Endothelial cell of umbilical vein (primary cell): ENCODE measurements at regions not wholly inside any gene's neighbourhood (a gene's known extent, or its start where the extent isn't known, plus 50 kb on each side); places are given as distances from the start of the nearest gene placed in this dataset.

ENCODE experiments used
- BruUV-seq: library from RNA; stranded (reverse); fragments of 400-500 nt; replicated peaks from 2 replicates; lab custom pipeline; 2021; lab: Mats Ljungman, UMichigan
- CTCF ChIA-PET: fragments of 300-600, 350-600 bp; sonication (Branson Sonifier 250); formaldehyde crosslinking; loops from one replicate; lab custom pipeline; 2021; ENCODE audit warnings: antibody characterized with exemption, inconsistent platforms; lab: Charles Lee
- POLR2A ChIA-PET: fragments of 300-600, 350-600 bp; sonication (Branson Sonifier 250); formaldehyde crosslinking; loops from one replicate; lab custom pipeline; 2021; ENCODE audit warnings: antibody characterized with exemption, inconsistent platforms; lab: Charles Lee
- DNase-seq: peaks from one replicate; pipeline ENCODE4 v3.0.0-alpha.2; 2011; ENCODE audit warnings: low read depth, low spot score
- FAIRE-seq: peaks from 2 replicates; lab custom pipeline; 2011; peaks lifted over from hg19 to GRCh38; lab: Jason Lieb, UNC
- H2AFZ ChIP-seq: 2 replicates; pipeline ENCODE4 v1.6.0; 2012; ENCODE audit warnings: low read depth, low read length, control low read depth, inconsistent platforms
- H3K27ac ChIP-seq: 2 replicates; pipeline ENCODE4 v1.5.1; 2011; ENCODE audit warnings: low read depth, mild to moderate bottlenecking, control low read depth, low read length, moderate library complexity; ENCODE audit not compliant: insufficient read depth
- H3K27me3 ChIP-seq, 2 experiments: 2 replicates each; pipeline versions ENCODE4 v1.6.0 to v1.6.1; 2011; ENCODE audit warnings: low read length in 2 of 2, mixed read lengths in 1 of 2; ENCODE audit not compliant: control insufficient read depth in 2 of 2, insufficient read depth in 2 of 2
- H3K36me3 ChIP-seq, 2 experiments: 2 replicates in 1 of 2; 3 replicates in 1 of 2; pipeline ENCODE4 v1.5.1; 2011; ENCODE audit warnings: low read length in 2 of 2, mild to moderate bottlenecking in 1 of 2, moderate library complexity in 1 of 2; ENCODE audit not compliant: control insufficient read depth in 2 of 2, insufficient read depth in 2 of 2; ENCODE audit errors: extremely low read depth in 1 of 2
- H3K4me1 ChIP-seq: 3 replicates; pipeline ENCODE4 v1.5.1; 2011; ENCODE audit warnings: mild to moderate bottlenecking, low read length; ENCODE audit not compliant: control insufficient read depth, insufficient read depth; ENCODE audit errors: extremely low read depth
- H3K4me2 ChIP-seq: 2 replicates; pipeline ENCODE4 v1.6.1; 2011; ENCODE audit warnings: low read length, control low read depth, mixed read lengths; ENCODE audit not compliant: insufficient read depth
- H3K4me3 ChIP-seq, 3 experiments: fragments of 200-600 bp in 1 of 3; sonication (generic), shearing (Covaris generic) in 1 of 3; replicated peaks in 1 of 3; 2 replicates each; pipeline ENCODE4 v1.5.1; 2011 to 2016; ENCODE audit warnings: control low read depth in 3 of 3, low read length in 3 of 3, mild to moderate bottlenecking in 2 of 3, inconsistent platforms in 1 of 3, low read depth in 1 of 3, moderate library complexity in 1 of 3; ENCODE audit not compliant: insufficient read depth in 1 of 3
- H3K79me2 ChIP-seq: 2 replicates; pipeline ENCODE4 v1.6.0; 2012; ENCODE audit warnings: low read length, inconsistent platforms; ENCODE audit not compliant: control insufficient read depth, insufficient read depth
- H3K9ac ChIP-seq: replicated peaks from 2 replicates; pipeline ENCODE3; 2011; ENCODE audit warnings: low read length, control low read depth; ENCODE audit not compliant: insufficient read depth; ENCODE audit errors: extremely low read depth
- H3K9me1 ChIP-seq: replicated peaks from 3 replicates; pipeline ENCODE4 v1.6.0; 2011; ENCODE audit warnings: mild to moderate bottlenecking, low read length; ENCODE audit not compliant: control insufficient read depth, insufficient read depth; ENCODE audit errors: extremely low read depth
- H3K9me3 ChIP-seq: replicated peaks from 2 replicates; pipeline ENCODE4 v1.5.1; 2012; ENCODE audit warnings: low read length, inconsistent platforms; ENCODE audit not compliant: control insufficient read depth, insufficient read depth
- H4K20me1 ChIP-seq: replicated peaks from 2 replicates; pipeline ENCODE3; 2011; ENCODE audit warnings: mild to moderate bottlenecking, low read length; ENCODE audit not compliant: control insufficient read depth, insufficient read depth; ENCODE audit errors: extremely low read depth
- CTCF ChIP-seq, 2 donors: IDR thresholded peaks; 1 replicate in 1 of 2; 2 replicates in 1 of 2; pipeline ENCODE4 v1.5.1; 2011; ENCODE audit warnings: low read length in 2 of 2, mild to moderate bottlenecking in 2 of 2, moderate library complexity in 2 of 2, control low read depth in 1 of 2, inconsistent platforms in 1 of 2, low read depth in 1 of 2; ENCODE audit not compliant: insufficient read depth in 1 of 2; ENCODE audit errors: extremely low read depth in 1 of 2
- EZH2 ChIP-seq: IDR thresholded peaks from 2 replicates; pipeline ENCODE4 v1.6.1; 2012; ENCODE audit warnings: borderline replicate concordance, low read depth, mild to moderate bottlenecking, moderate library complexity, low read length, inconsistent platforms; ENCODE audit not compliant: severe bottlenecking
- FOS ChIP-seq: IDR thresholded peaks from 2 replicates; pipeline ENCODE4 v1.6.1; 2011; ENCODE audit warnings: mild to moderate bottlenecking, low read length, moderate library complexity, borderline replicate concordance; ENCODE audit not compliant: insufficient read depth
- GATA2 ChIP-seq: IDR thresholded peaks from 2 replicates; pipeline ENCODE4 v1.7.0; 2011; ENCODE audit warnings: low read depth, mild to moderate bottlenecking, moderate library complexity, mixed read lengths, low read length; ENCODE audit not compliant: insufficient read length, insufficient read depth
- JUN ChIP-seq: IDR thresholded peaks from 2 replicates; pipeline ENCODE4 v1.6.1; 2011; ENCODE audit warnings: borderline replicate concordance, low read depth; ENCODE audit not compliant: insufficient read length, insufficient read depth
- MAX ChIP-seq: IDR thresholded peaks from 2 replicates; pipeline ENCODE4 v1.6.1; 2011; ENCODE audit not compliant: insufficient read depth, insufficient read length
- MYC ChIP-seq: IDR thresholded peaks from one replicate; pipeline ENCODE4 v1.6.1; 2011; ENCODE audit warnings: mild to moderate bottlenecking, low read depth, low read length
- POLR2A ChIP-seq: IDR thresholded peaks from 2 replicates; pipeline ENCODE4 v1.6.1; 2012; ENCODE audit warnings: low read depth, mild to moderate bottlenecking, control low read depth, low read length
- POLR2AphosphoS5 ChIP-seq: IDR thresholded peaks from 2 replicates; pipeline ENCODE4 v1.6.1; 2012; ENCODE audit warnings: low read depth, mild to moderate bottlenecking, control low read depth, low read length, moderate library complexity; ENCODE audit not compliant: insufficient read depth
- dilution Hi-C: fragments of 300-500 bp; cut with MboI; formaldehyde crosslinking; loops from one replicate; pipeline ENCODE4 v1.15.0; 2019; ENCODE audit warnings: low sequenced_read_pairs; ENCODE audit not compliant: extremely low pct_ligation_motif_present
- intact Hi-C: fragments of 100-400 bp; cut with micrococcal nuclease; formaldehyde crosslinking; loops from one replicate; pipeline ENCODE4 v1.10.0; 2022

- Histone ChIP-seq H3K4me2 (no peak overlapping the region), H3K4me1 (no peaks in the 10 kb centered on the region), H3K9me3 (no peaks in the 10 kb centered on the region), H3K9me1 (no peaks in the 10 kb centered on the region), H3K79me2 (no peaks in the 10 kb centered on the region), H3K27me3 (no peaks in the 10 kb centered on the region), H3K9ac (no peak overlapping the region), H4K20me1 (no peaks in the 10 kb centered on the region), H2AFZ (no peak overlapping the region), H3K4me3 (no peak overlapping the region), H3K36me3 (no peaks in the 10 kb centered on the region), H3K27ac (no peak overlapping the region)
- POLR2A ChIA-PET: no interaction called here
- BruUV-seq: no TSS peak
- CTCF ChIA-PET: interaction anchor here (1.6 kb wide), 1 partner anchor 10 kb away, joined by 3 read pairs; no protein-coding TSS in a partner anchor
- intact Hi-C loops: no loop called here
- FAIRE-seq: no peak
- dilution Hi-C loops: no loop called here
- no peak for DNase-seq
- TF ChIP-seq GATA2 (no peak), FOS (no peak), CTCF (IDR thresholded peaks at IDR 0.05; ENCODE audit: extremely low read depth in 1 of 2, insufficient read depth in 1 of 2, low read depth in 1 of 2, low read length in 2 of 2) (no peak), POLR2A (no peak), JUN (no peak), MYC (no peak), EZH2 (no peak), POLR2AphosphoS5 (no peak), MAX (no peak)
These were observed 584.5 kb upstream of the NR3C2 start for GRCh38 chr4:149026696-149027095.
